SKM-1 treated with dmso at 0.1 percent for 144 hours (cell line): ENCODE measurements at regions not wholly inside any gene's neighbourhood (a gene's known extent, or its start where the extent isn't known, plus 50 kb on each side); places are given as distances from the start of the nearest gene placed in this dataset.
"Not testable (repeated sequence)": the region's sequence is repeated elsewhere in the genome, so short reads cannot be mapped to it uniquely, and the experiment has no call there.

ENCODE experiments used
- DNase-seq: peaks from one replicate; lab custom pipeline; 2025; ENCODE audit not compliant: unreplicated experiment; lab: John Stamatoyannopoulos, UW

- DNase-seq, result no peak
Observed at GRCh38 chr12:92244036-92244435, 98.4 kb upstream of the BTG1 start.

DNA sequence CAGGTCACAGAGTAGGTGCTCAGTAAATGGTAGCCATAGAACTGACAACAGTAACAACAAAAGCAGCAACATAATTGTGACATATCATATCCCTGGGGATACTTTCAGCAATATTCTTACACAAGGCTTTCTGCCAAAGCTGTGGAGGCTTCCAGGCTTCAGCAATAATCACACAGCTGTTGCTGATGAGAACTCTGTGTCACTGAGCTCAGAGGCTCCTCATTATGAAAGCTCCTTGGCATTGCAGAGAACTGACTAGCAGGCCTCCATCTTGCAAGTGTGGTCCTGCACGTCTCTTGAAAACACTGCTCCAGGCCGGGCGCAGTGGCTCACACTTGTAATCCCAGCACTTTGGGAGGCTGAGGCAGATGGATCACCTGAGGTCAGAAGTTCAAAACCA lies 97.3 kb upstream of the BTG1 start:
- DNase-seq, result no peak

DNA sequence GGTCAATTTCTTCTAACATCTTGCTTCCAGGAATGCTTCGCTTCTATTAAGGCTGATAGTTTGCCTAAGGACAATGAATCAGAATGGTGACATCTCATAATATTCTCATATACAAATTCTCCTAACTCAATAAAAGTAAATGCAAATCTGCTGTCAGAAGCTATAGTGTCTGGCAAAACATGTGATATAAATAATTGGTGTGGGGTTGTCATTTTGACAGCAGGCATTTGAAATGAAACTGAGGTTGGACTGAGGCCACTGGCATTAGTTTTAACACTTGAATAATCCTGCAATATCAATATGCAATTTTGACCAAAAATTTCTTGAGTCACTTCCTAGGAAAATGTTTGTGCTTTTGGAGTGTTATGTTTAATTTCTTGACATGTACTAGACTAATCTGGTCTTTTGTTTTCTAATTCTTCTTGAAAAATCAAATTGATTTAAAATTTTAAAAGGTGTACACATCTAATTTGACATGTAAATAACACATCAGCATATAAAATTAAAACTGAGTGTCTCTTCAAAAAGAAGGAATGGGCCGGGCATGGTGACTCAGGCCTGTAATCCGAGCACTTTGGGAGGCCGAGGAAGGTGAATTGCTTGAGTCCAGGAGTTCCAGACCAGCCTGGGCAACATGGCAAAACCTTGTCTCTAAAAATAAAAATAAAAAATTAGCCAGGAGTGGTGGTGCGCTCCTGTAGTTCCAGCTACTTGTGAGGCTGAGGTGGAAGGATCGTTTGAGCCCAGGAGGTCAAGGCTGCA lies 92.3 kb upstream of the BTG1 start:
- DNase-seq, result no peak

DNA sequence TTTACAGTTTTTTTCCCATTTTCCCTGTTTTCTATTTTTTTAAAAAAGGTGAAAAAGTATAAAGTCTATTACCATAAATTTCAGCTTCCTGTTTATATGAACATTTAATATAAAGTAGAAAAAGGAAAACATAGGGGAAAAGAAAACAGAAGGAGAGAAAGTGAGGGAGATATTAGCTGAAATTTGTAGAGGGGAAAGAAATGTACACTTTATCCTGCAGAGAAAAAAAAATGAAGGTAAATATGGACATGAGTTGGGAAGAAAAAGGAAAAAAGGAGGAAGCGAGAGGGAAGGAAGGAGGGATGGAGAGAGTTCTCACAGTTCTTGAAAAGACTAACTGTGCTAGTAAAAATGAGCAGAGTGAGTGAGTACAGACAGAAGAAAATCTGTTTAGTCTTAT lies 91.6 kb upstream of the BTG1 start:
- DNase-seq, result no peak

DNA sequence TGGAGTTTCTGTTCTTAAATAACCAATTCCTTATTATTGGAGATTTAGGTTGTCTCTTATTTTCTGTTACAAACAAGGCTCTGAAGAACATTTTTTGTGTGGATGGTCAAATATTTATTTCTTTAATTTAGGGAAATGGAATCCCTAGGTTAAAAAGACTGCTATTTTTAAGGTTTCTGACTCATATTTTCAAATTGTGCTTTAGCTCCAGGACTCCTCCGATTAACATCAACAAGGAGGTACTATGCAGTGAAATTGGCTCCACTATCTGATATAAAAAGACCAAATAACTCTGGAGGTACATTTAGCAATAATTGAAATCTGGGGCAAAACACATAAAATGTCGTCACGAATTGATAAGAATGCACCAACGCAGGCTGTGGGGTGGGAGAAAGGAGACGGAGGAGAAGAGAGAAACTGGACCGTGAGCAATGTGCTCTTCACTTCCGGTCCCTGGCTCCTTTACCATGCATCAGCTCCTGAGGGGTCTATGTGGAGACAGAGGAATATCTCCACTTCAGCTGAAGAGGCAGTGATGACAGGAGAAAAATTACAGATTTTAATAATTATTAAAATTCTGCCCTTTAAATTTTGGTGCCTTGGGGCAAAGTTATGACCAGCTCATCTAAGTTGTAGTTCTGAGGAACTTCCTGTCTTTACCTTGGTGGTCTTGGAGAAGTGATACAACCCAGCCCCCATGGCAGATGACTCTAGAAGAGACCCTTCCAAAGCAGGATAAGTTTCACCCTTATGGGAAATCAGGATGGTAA lies 90.2 kb upstream of the BTG1 start:
- no peak for DNase-seq

GRCh38 chr12:92234533-92234932 lies 88.9 kb upstream of the BTG1 start:
- DNase-seq, result no peak

- DNase-seq, result no peak
Observed at GRCh38 chr12:92233346-92234015, 87.8 kb upstream of the BTG1 start.

DNA sequence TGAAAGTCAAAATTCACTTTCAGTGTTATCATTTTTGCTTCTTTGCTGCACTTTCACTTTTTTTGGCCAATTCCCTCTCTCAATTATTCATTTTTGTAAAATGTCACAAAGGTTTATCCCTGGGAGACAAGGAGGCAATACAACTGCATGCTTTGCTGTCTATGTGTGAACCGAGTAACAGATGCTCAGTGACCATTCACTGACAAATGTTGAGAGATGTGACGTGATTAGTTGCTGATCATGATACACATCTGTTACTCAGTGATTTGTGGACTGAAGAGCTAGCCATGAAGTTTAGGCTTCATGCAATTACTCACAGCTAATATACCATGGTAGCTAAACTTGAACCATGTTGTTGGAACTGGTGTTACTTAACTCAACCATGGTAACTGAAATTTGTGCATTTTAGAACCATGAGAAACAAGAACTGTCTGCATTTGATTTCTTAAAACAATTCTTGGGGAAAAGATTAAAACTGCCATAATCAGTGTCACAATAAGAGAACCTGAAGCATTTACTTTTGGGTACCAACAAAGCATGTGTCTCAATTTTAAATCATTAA lies 86.8 kb upstream of the BTG1 start:
- DNase-seq, result not testable (repeated sequence)

DNA sequence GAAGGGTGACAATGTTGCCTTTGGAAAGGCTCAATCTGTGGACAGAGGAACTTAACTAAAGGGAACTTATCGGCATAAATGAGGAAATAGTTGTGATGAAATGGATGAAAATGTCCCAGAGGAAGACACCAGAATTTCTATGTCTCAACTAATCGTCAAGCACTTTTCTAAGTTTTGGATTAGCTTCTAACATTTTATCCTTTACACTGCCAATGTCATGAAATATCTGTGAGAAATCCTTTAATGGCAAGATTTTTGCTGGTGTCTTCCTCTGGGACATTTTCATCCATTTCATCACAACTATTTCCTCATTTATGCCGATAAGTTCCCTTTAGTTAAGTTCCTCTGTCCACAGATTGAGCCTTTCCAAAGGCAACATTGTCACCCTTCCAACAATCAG lies 86.3 kb upstream of the BTG1 start:
- DNase-seq, result not testable (repeated sequence)

DNA sequence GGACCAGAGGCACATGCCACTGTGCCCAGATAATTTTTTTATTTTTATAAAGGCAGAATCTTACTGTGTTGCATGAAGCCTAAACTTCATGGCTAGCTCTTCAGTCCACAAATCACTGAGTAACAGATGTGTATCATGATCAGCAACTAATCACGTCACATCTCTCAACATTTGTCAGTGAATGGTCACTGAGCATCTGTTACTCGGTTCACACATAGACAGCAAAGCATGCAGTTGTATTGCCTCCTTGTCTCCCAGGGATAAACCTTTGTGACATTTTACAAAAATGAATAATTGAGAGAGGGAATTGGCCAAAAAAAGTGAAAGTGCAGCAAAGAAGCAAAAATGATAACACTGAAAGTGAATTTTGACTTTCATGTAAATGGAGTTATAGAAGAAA lies 85.9 kb upstream of the BTG1 start:
- DNase-seq, result not testable (repeated sequence)

- DNase-seq, result no peak
Observed at GRCh38 chr12:92229381-92229780, 83.7 kb upstream of the BTG1 start.

- DNase-seq, result no peak
Observed at GRCh38 chr12:92226961-92227360, 81.3 kb upstream of the BTG1 start.

- no peak for DNase-seq
Observed at GRCh38 chr12:92226071-92226661, 80.5 kb upstream of the BTG1 start.

DNA sequence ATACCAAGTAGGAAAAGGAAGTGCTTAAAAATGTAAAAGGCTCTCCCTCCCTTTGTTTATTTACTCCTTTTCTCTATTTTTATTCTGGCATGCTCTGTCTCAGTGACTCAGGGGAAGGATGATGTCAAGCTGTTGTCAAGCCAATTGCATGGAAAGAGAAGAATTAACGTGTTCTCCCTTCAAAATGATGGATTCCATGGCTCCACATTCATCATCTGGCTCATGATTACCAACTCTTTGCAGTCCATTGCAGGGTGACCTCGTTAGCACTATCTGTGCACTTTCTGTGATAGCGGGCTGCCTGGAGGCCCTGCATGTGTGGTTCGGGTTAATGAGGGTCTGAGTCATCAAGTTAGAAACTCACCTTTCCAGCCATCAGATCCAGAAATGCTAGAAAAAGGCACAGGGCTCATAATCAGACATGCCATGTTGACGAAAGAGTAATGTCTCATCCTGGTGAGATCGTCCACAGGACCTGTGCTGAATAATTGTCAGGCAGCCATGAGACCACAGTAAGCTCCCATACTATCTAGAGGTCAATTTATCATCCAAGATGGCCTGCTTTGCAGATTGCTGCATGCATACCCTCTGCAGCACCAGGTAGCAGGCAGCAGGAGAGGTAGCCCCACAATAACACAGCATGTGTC lies 79.2 kb upstream of the BTG1 start:
- DNase-seq, result no peak

- DNase-seq, result no peak
Observed at GRCh38 chr12:92223481-92223880, 77.8 kb upstream of the BTG1 start.

- DNase-seq, result no peak
Observed at GRCh38 chr12:92221656-92222315, 76.1 kb upstream of the BTG1 start.

- no peak for DNase-seq
Observed at GRCh38 chr12:92218394-92219077, 72.9 kb upstream of the BTG1 start.

GRCh38 chr12:92216092-92216491 lies 70.4 kb upstream of the BTG1 start:
- no peak for DNase-seq

- no peak for DNase-seq
Observed at GRCh38 chr12:92215358-92215757, 69.7 kb upstream of the BTG1 start.

DNA sequence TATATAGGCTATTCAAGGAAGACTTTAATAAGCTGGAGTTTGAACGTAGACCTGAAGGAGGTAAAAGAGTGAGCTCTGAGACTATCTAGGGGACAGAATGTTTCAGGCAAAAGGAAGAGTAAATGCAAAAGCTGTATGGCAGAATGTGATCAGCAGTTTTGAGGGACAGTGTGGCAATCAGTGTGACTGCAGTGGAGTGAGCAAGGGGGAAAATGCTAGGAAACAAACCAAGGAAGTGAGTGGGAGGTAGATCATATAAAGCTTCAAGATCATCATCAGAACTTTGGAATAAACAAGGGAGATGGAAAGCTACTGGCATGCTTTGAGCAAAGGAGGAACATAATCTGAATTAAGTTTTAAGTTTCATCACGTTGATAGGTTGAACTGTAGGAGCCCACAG lies 67.5 kb upstream of the BTG1 start:
- no peak for DNase-seq
